K562 (cell line): ENCODE measurements at regions not wholly inside any gene's neighbourhood (a gene's known extent, or its start where the extent isn't known, plus 50 kb on each side); places are given as distances from the start of the nearest gene placed in this dataset.

Source experiments
- ATAC-seq: fragments of 200-7000 bp; cut with Tn5 transposase; 3 replicates; pipeline ENCODE4 v1.9.1; 2020; ENCODE audit warnings: moderate library complexity
- BruUV-seq: library from RNA; stranded (reverse); fragments of 400-500 nt; replicated peaks from 2 replicates; lab custom pipeline; 2021; lab: Mats Ljungman, UMichigan
- CTCF ChIA-PET: fragments of 300-600 bp; formaldehyde crosslinking; extraction: SDS; loops from one replicate; lab custom pipeline; 2021; ENCODE audit warnings: low intra/inter-chr PET ratio; lab: Yijun Ruan, JAX
- POLR2A ChIA-PET: fragments of 300-600, 350-650 bp; sonication (Branson Sonifier 250); formaldehyde crosslinking; extraction: SDS; loops from one replicate; lab custom pipeline; 2021; ENCODE audit warnings: antibody characterized with exemption, inconsistent platforms; lab: Yijun Ruan, JAX
- DNase-seq, 4 experiments: peaks; one replicate each; pipeline versions ENCODE4 v3.0.0 to v3.0.0-alpha.2; 2011 to 2018; ENCODE audit warnings: low spot score in 3 of 4, mixed read lengths in 3 of 4; ENCODE audit errors: extremely low read depth in 1 of 4
- FAIRE-seq: peaks from 2 replicates; lab custom pipeline; 2011; peaks lifted over from hg19 to GRCh38; lab: Jason Lieb, UNC
- H2AFZ ChIP-seq: 2 replicates; pipeline ENCODE4 v1.6.0; 2011; ENCODE audit warnings: low read depth, low read length, control low read depth, inconsistent platforms
- H3K27ac ChIP-seq: fragments of 200-600 bp; 3 replicates; pipeline ENCODE4 v1.8.0; 2011; ENCODE audit warnings: low read depth, mild to moderate bottlenecking, control low read depth, inconsistent platforms, low read length, moderate library complexity, mixed read lengths; ENCODE audit errors: extremely low read depth
- H3K27me3 ChIP-seq, 2 experiments: fragments of 300-600 bp in 1 of 2; 2 replicates in 1 of 2; 3 replicates in 1 of 2; pipeline versions ENCODE4 v1.6.0 to v1.8.0; 2011; ENCODE audit warnings: inconsistent platforms in 2 of 2, low read length in 2 of 2, mild to moderate bottlenecking in 1 of 2, mixed read lengths in 1 of 2, moderate library complexity in 1 of 2; ENCODE audit not compliant: control insufficient read depth in 2 of 2, insufficient read depth in 2 of 2
- H3K36me3 ChIP-seq: fragments of 300-600 bp; 3 replicates; pipeline ENCODE4 v1.8.0; 2011; ENCODE audit warnings: mild to moderate bottlenecking, low read length, inconsistent platforms; ENCODE audit not compliant: control insufficient read depth, insufficient read depth
- H3K4me1 ChIP-seq, 2 experiments: fragments of 200-600 bp in 1 of 2; replicated peaks in 1 of 2; 2 replicates in 1 of 2; 3 replicates in 1 of 2; pipeline versions ENCODE4 v1.5.1 to v1.8.0; 2011; ENCODE audit warnings: inconsistent platforms in 2 of 2, low read length in 2 of 2, mild to moderate bottlenecking in 1 of 2, mixed read lengths in 1 of 2, moderate library complexity in 1 of 2; ENCODE audit not compliant: control insufficient read depth in 2 of 2, insufficient read depth in 2 of 2
- H3K4me2 ChIP-seq: 2 replicates; pipeline ENCODE4 v1.6.1; 2011; ENCODE audit warnings: low read length, control low read depth, inconsistent platforms, mixed read lengths; ENCODE audit not compliant: insufficient read depth
- H3K4me3 ChIP-seq: fragments of 200-600 bp; sonication (generic), shearing (Covaris generic); 2 replicates; pipeline ENCODE4 v1.5.1; 2016; ENCODE audit warnings: control low read depth, inconsistent platforms
- H3K79me2 ChIP-seq: fragments of 200-600 bp; 3 replicates; pipeline ENCODE4 v1.8.0; 2011; ENCODE audit warnings: low read length, inconsistent platforms; ENCODE audit not compliant: control insufficient read depth, insufficient read depth
- H3K9ac ChIP-seq, 2 experiments: 2 replicates each; pipeline versions ENCODE4 v1.6.0 to v1.6.1; 2011; ENCODE audit warnings: low read depth in 2 of 2, low read length in 2 of 2, control low read depth in 1 of 2, inconsistent platforms in 1 of 2, mild to moderate bottlenecking in 1 of 2, mixed read lengths in 1 of 2; ENCODE audit not compliant: insufficient read depth in 1 of 2
- H3K9me1 ChIP-seq: one replicate; pipeline ENCODE4 v1.6.0; 2011; ENCODE audit warnings: inconsistent platforms, mild to moderate bottlenecking, low read length, moderate library complexity; ENCODE audit not compliant: control insufficient read depth, insufficient read depth
- H3K9me3 ChIP-seq: replicated peaks from 2 replicates; pipeline ENCODE4 v1.5.1; 2011; ENCODE audit warnings: low read depth, low read length, inconsistent platforms; ENCODE audit not compliant: control insufficient read depth, insufficient read depth
- H4K20me1 ChIP-seq: replicated peaks from 2 replicates; pipeline ENCODE4 v1.6.1; 2011; ENCODE audit warnings: low read length, inconsistent platforms, mixed read lengths; ENCODE audit not compliant: control insufficient read depth, insufficient read depth
- FOSL1 ChIP-seq: fragments of 200-800 bp; sonication (Bioruptor generic); conservative IDR thresholded peaks from 2 replicates; pipeline ENCODE4 v1.6.1; 2016; ENCODE audit warnings: missing genetic modification characterization, missing compliant biosample characterization
- FOXK1 ChIP-seq: sonication (generic); formaldehyde crosslinking; IDR thresholded peaks from 2 replicates; pipeline ENCODE4 v1.8.0; 2022; ENCODE audit warnings: missing genetic modification reagents, mild to moderate bottlenecking, borderline replicate concordance
- GATAD2A ChIP-seq: fragments of 450-650 bp; IDR thresholded peaks from 2 replicates; pipeline ENCODE4 v1.6.1; 2017
- PATZ1 ChIP-seq: fragments of 250-450 bp; sonication (Bioruptor Pico); IDR thresholded peaks from 2 replicates; pipeline ENCODE4 v1.5.0; 2020; ENCODE audit warnings: mild to moderate bottlenecking, borderline replicate concordance
- PHB ChIP-seq: fragments of 250-450 bp; sonication (Bioruptor Pico); IDR thresholded peaks from 2 replicates; pipeline ENCODE4 v1.5.0; 2021
- POLR2AphosphoS5 ChIP-seq: IDR thresholded peaks from 2 replicates; pipeline ENCODE4 v1.6.1; 2011; ENCODE audit warnings: mild to moderate bottlenecking, low read depth, low read length, moderate library complexity; ENCODE audit not compliant: control insufficient read depth, insufficient read depth
- RAD21 ChIP-seq, 2 experiments: fragments of 250-450 bp in 1 of 2; fragments of 450-650 bp in 1 of 2; sonication (Bioruptor Pico) in 1 of 2; formaldehyde crosslinking in 1 of 2; IDR thresholded peaks in 1 of 2; conservative IDR thresholded peaks in 1 of 2; 2 replicates each; pipeline versions ENCODE4 v1.4.0 to v1.8.0; 2020 to 2022; ENCODE audit warnings: mild to moderate bottlenecking in 2 of 2, moderate library complexity in 1 of 2
- SP2 ChIP-seq: IDR thresholded peaks from 2 replicates; pipeline ENCODE4 v1.6.1; 2011; ENCODE audit warnings: mild to moderate bottlenecking, low read depth, low read length, moderate library complexity; ENCODE audit not compliant: poor library complexity, severe bottlenecking; ENCODE audit errors: extremely low read depth
- TGIF2 ChIP-seq: sonication (generic); formaldehyde crosslinking; IDR thresholded peaks from 2 replicates; pipeline ENCODE4 v1.8.1; 2022; ENCODE audit warnings: mild to moderate bottlenecking, missing genetic modification reagents, moderate library complexity
- U2AF2 ChIP-seq: fragments of 200-400 bp; formaldehyde crosslinking; optimal IDR thresholded peaks from 2 replicates; pipeline ENCODE3; 2017; ENCODE audit warnings: low read depth, mild to moderate bottlenecking, low read length
- USF2 ChIP-seq: sonication (generic); formaldehyde crosslinking; IDR thresholded peaks from 2 replicates; pipeline ENCODE4 v1.5.0; 2020; ENCODE audit warnings: missing genetic modification reagents
- ZFX ChIP-seq: sonication (generic); formaldehyde crosslinking; IDR thresholded peaks from 2 replicates; pipeline ENCODE4 v1.8.0; 2022; ENCODE audit warnings: mild to moderate bottlenecking, missing genetic modification reagents, moderate library complexity
- ZNF165 ChIP-seq: fragments of 250-450 bp; sonication (Bioruptor Pico); IDR thresholded peaks from 2 replicates; pipeline ENCODE4 v1.4.0; 2020; ENCODE audit warnings: borderline replicate concordance
- ZNF507 ChIP-seq: conservative IDR thresholded peaks from 2 replicates; pipeline ENCODE4 v1.6.1; 2017; ENCODE audit warnings: missing genetic modification characterization, missing compliant biosample characterization
- WGBS: fragments of 100-300 bp; shearing (Covaris generic); methylation state at CpG from one replicate; pipeline ENCODE4 v1.1.6; 2016; ENCODE audit warnings: low coverage, mixed read lengths; ENCODE audit not compliant: insufficient coverage; ENCODE audit errors: missing lambda C conversion rate; 5-methylcytosine and 5-hydroxymethylcytosine counted together
- in situ Hi-C: fragments of 300-500 bp; cut with MboI; formaldehyde crosslinking; loops from 4 replicates; pipeline ENCODE4 v1.15.0; 2018; ENCODE audit warnings: inconsistent platforms, mixed read lengths
- intact Hi-C: fragments of 100-400 bp; cut with micrococcal nuclease; formaldehyde crosslinking; loops from 2 replicates; pipeline ENCODE4 v1.14.2; 2022

GRCh38 chrX:9326369-9326768 lies 138.5 kb upstream of the TBL1X start:
- H3K4me3 ChIP-seq, result no peak overlapping the region
- ChIA-PET CTCF (no interaction called here), POLR2A (no interaction called here)
- H3K4me2 ChIP-seq, result no peak overlapping the region
- H3K36me3 ChIP-seq, result no peaks in the 10 kb centered on the region
- BruUV-seq, result no TSS peak
- intact Hi-C loops, result no loop called here
- 33% methylated on average over 3 of the region's 6 CpGs for WGBS
- no peaks in the 10 kb centered on the region for H3K9me3 ChIP-seq
- no peak overlapping the region for H2AFZ ChIP-seq
- no peaks in the 10 kb centered on the region for H3K79me2 ChIP-seq
- FAIRE-seq (no peak), DNase-seq (no peak), ATAC-seq (no peak)
- H3K4me1 ChIP-seq, result peaks cover 0 to 3% of the 10 kb centered on the region in 2 experiments; a peak in 1 of 5 replicates
- H3K9me1 ChIP-seq, result no peaks in the 10 kb centered on the region
- in situ Hi-C loops, result no loop called here
- H3K27ac ChIP-seq, result no peak overlapping the region
- no peaks in the 10 kb centered on the region for H3K27me3 ChIP-seq
- TF ChIP-seq ZNF165 (CRISPR knock-in tag), result no peak
- no peak for TF ChIP-seq FOXK1
- TF ChIP-seq POLR2AphosphoS5, result no peak
- no peak for TF ChIP-seq GATAD2A
- TF ChIP-seq PHB, result no peak
- TF ChIP-seq U2AF2, result no peak
- TF ChIP-seq TGIF2 (CRISPR knock-in tag), result no peak
- TF ChIP-seq ZFX, result no peak
- no peak for TF ChIP-seq RAD21 (CRISPR knock-in tag; conservative IDR thresholded peaks at IDR 0.05 in 1 of 2, IDR thresholded peaks at IDR 0.05 in 1 of 2)
- no peak for TF ChIP-seq PATZ1 (CRISPR knock-in tag)
- TF ChIP-seq USF2 (CRISPR knock-in tag), result no peak
- no peak for TF ChIP-seq SP2
- TF ChIP-seq FOSL1 (tag), result no peak
- no peak for TF ChIP-seq ZNF507 (tag)
- TF ChIP-seq, all 486 proteins: peak for 0
- Histone ChIP-seq H3K9ac (no peak overlapping the region), H4K20me1 (no peaks in the 10 kb centered on the region)
